Mucosa of rectum (tissue), 2 donors: ENCODE measurements at regions not wholly inside any gene's neighbourhood (a gene's known extent, or its start where the extent isn't known, plus 50 kb on each side); places are given as distances from the start of the nearest gene placed in this dataset.

Experiments
- H3K27ac ChIP-seq, 2 donors: one replicate each; pipeline ENCODE4 v1.7.0; 2013; ENCODE audit warnings: inconsistent platforms in 2 of 2, low read depth in 2 of 2, low read length in 2 of 2
- H3K27me3 ChIP-seq, 2 donors: one replicate each; pipeline ENCODE4 v1.7.0; 2013; ENCODE audit warnings: low read length in 2 of 2; ENCODE audit not compliant: control insufficient read depth in 2 of 2, insufficient read depth in 2 of 2
- H3K36me3 ChIP-seq, 2 donors: one replicate each; pipeline ENCODE4 v1.7.0; 2013; ENCODE audit warnings: low read length in 2 of 2; ENCODE audit not compliant: control insufficient read depth in 2 of 2, insufficient read depth in 2 of 2
- H3K4me1 ChIP-seq, 2 donors: one replicate each; pipeline ENCODE4 v1.7.0; 2013; ENCODE audit warnings: low read length in 2 of 2, mild to moderate bottlenecking in 1 of 2; ENCODE audit not compliant: control insufficient read depth in 2 of 2, insufficient read depth in 2 of 2
- H3K4me3 ChIP-seq, 2 donors: one replicate each; pipeline ENCODE4 v1.7.0; 2013; ENCODE audit warnings: low read length in 2 of 2
- H3K9ac ChIP-seq, 2 donors: one replicate each; pipeline ENCODE4 v1.7.0; 2013; ENCODE audit warnings: low read length in 2 of 2, low read depth in 1 of 2, mild to moderate bottlenecking in 1 of 2
- H3K9me3 ChIP-seq, 2 donors: one replicate each; pipeline ENCODE4 v1.7.0; 2013; ENCODE audit warnings: low read length in 2 of 2; ENCODE audit not compliant: control insufficient read depth in 2 of 2
- donor health status: healthy.
- donor health status: Normal muscosa, but diverticular disease.

DNA sequence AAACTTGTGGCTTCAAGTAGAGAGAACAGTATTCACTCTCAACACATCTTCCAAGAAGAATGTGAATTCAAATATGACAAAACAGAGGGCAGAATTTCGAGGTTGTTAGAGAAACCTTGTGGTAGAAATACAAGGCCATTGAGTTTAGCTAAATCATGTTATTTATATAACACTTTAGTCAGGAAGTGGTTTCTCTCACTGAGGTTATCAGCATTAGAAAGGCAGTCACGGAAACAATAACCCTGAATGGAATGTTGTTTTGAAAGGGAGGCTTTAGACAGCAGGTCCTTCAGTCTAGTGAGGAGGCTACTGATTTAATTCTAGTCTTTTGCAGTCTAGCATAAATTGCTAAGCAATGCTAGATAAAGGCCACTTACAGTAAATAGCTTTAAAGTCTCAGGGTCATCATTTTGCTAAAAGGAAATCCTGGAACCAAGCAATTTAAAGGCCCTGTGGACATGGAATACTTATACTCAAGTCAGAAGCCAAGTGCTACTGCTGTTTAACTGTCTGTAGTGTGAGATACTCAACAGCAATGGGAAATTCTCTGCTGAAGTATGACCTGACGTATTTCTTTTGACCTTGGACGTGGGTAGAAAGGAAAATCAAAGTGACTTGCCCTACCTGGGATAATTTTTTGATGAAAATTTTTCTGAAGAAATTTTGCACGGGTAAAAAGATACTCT, 89.0 kb upstream of the CHODL start:
- Histone ChIP-seq H3K9ac (no peak overlapping the region), H3K27ac (no peak overlapping the region), H3K36me3 (no peaks in the 10 kb centered on the region), H3K4me1 (no peaks in the 10 kb centered on the region), H3K27me3 (no peaks in the 10 kb centered on the region), H3K4me3 (no peak overlapping the region), H3K9me3 (peaks cover 4 to 5% of the 10 kb centered on the region in 2 donors)

GRCh38 chr21:18153063-18153462, 91.6 kb upstream of the CHODL start:
- H3K4me3 ChIP-seq: no peak overlapping the region
- peaks cover 4 to 5% of the 10 kb centered on the region in 2 donors for H3K9me3 ChIP-seq
- H3K4me1 ChIP-seq: no peaks in the 10 kb centered on the region
- H3K9ac ChIP-seq: no peak overlapping the region
- H3K27ac ChIP-seq: no peak overlapping the region
- no peaks in the 10 kb centered on the region for H3K36me3 ChIP-seq
- no peaks in the 10 kb centered on the region for H3K27me3 ChIP-seq

DNA sequence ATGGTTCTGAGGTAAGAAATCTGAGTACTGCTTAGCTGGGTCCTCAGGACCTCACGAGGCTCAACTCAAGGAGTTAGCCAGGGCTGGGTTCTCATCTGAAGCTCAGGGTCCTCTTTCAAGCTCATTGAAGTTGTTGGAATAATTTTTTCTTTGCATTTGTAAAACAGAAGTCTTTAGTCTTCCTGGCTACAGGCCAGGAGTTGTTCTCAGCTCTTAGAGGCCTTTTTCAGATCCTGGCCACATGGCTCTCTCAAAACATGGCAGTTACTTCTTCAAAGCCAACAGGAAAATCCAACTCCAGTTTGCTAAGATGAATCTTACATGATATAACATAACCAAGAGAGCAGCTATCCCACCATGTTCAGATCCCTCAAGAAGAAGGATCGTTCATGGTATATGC, 92.3 kb upstream of the CHODL start:
- Histone ChIP-seq H3K27me3 (no peaks in the 10 kb centered on the region), H3K27ac (no peak overlapping the region), H3K4me3 (no peak overlapping the region), H3K9me3 (peaks cover 4% of the 10 kb centered on the region in 2 donors), H3K36me3 (no peaks in the 10 kb centered on the region), H3K4me1 (no peaks in the 10 kb centered on the region), H3K9ac (no peak overlapping the region)

DNA sequence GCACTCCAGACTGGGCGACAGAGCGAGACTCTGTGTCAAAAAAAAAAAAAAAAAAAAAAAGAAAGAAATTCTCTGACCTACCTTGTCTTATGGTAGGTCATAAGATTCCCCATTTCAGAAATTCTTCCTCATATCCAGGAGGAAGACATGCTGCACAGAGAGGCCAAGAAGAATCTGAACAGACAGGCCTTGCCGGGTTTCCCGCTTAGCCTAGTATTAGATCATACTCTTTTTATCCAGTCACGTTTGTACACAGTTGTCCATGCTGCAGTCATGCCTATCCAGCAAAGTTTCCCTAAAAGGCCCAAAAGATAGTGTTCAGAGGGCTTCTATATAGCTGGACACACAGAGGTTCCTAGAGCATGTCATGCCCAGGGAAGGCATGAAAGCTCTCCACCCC, 93.6 kb upstream of the CHODL start:
- H3K27ac ChIP-seq: no peak overlapping the region
- no peak overlapping the region for H3K9ac ChIP-seq
- H3K9me3 ChIP-seq: no peaks in the 10 kb centered on the region
- H3K27me3 ChIP-seq: no peaks in the 10 kb centered on the region
- no peaks in the 10 kb centered on the region for H3K36me3 ChIP-seq
- H3K4me3 ChIP-seq: no peak overlapping the region
- no peaks in the 10 kb centered on the region for H3K4me1 ChIP-seq

DNA sequence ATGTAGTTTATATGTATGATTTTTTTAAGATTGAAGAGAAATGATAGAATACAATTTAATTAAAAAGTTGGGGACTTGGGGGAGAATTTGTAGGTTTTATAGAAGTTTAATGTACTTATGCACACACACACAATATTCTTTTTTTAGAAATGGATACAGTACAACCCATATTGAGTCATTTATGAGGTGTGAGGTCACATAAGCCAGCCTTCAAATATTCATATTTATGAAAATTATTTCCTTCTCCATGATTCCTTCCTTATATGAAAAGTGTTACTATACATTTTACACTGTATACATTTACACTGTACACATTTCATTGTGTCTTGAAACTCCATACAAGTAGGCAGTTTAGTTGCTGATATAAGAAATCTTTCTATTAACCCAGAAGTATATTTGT, 96.2 kb upstream of the CHODL start:
- H3K36me3 ChIP-seq: no peaks in the 10 kb centered on the region
- no peak overlapping the region for H3K9ac ChIP-seq
- no peaks in the 10 kb centered on the region for H3K9me3 ChIP-seq
- no peak overlapping the region for H3K27ac ChIP-seq
- H3K4me3 ChIP-seq: no peak overlapping the region
- H3K27me3 ChIP-seq: no peaks in the 10 kb centered on the region
- no peaks in the 10 kb centered on the region for H3K4me1 ChIP-seq

GRCh38 chr21:18147678-18148077, 97.0 kb upstream of the CHODL start:
- H3K36me3 ChIP-seq: no peaks in the 10 kb centered on the region
- no peaks in the 10 kb centered on the region for H3K27me3 ChIP-seq
- H3K4me1 ChIP-seq: no peaks in the 10 kb centered on the region
- no peaks in the 10 kb centered on the region for H3K9me3 ChIP-seq
- no peak overlapping the region for H3K27ac ChIP-seq
- no peak overlapping the region for H3K4me3 ChIP-seq
- H3K9ac ChIP-seq: no peak overlapping the region

DNA sequence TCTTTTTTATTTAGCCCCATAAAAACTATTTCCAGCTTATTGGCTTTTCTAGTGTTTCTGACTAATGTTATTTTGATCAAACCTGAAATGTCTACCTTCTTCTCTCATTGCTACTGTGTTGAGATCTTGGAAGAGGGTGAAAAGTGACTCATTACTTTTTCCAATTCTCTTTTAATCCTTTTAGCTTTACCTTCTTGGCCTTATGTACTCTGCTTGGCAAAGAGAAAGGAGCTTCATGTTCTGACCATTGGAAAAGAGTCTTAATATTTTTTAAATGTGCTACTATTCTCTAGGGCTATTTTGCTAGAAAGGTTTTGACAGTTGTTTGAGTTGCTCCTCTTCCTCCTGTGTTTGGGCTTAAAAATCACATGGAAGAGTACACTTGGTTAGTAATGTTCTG, 97.8 kb upstream of the CHODL start:
- H3K9ac ChIP-seq: no peak overlapping the region
- H3K9me3 ChIP-seq: no peaks in the 10 kb centered on the region
- no peaks in the 10 kb centered on the region for H3K27me3 ChIP-seq
- no peak overlapping the region for H3K27ac ChIP-seq
- no peaks in the 10 kb centered on the region for H3K36me3 ChIP-seq
- no peak overlapping the region for H3K4me3 ChIP-seq
- H3K4me1 ChIP-seq: no peaks in the 10 kb centered on the region

- Histone ChIP-seq H3K9ac (no peak overlapping the region), H3K4me1 (no peaks in the 10 kb centered on the region), H3K4me3 (no peak overlapping the region), H3K27ac (no peak overlapping the region), H3K9me3 (no peaks in the 10 kb centered on the region), H3K27me3 (no peaks in the 10 kb centered on the region), H3K36me3 (no peaks in the 10 kb centered on the region)
These were observed 100.3 kb upstream of the CHODL start for GRCh38 chr21:18144339-18144738.

DNA sequence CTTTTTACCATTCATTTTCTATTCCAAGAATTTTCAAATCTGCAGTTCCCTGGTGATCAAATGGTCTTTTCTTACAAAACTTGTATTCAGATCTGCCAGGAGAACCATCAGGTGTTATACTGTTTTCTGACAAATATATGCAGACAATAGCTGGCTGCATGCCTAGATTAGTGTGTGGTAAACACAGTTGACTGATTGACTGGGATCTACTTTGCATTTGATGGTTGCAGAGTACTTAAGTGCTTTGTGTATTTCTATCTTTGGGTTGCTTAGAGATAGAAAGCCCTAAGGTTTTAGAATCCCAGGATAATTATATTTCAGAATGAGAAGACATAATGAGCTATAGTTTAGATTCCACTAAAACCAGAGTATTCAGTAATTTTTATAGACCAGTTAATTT, 102.0 kb upstream of the CHODL start:
- Histone ChIP-seq H3K9ac (no peak overlapping the region), H3K27ac (no peak overlapping the region), H3K36me3 (no peaks in the 10 kb centered on the region), H3K4me1 (no peaks in the 10 kb centered on the region), H3K27me3 (no peaks in the 10 kb centered on the region), H3K9me3 (no peaks in the 10 kb centered on the region), H3K4me3 (no peak overlapping the region)

GRCh38 chr21:18138507-18138906, 106.1 kb upstream of the CHODL start:
- no peak overlapping the region for H3K27ac ChIP-seq
- peaks cover 0 to 2% of the 10 kb centered on the region in 2 donors for H3K9me3 ChIP-seq
- no peaks in the 10 kb centered on the region for H3K27me3 ChIP-seq
- H3K4me3 ChIP-seq: no peak overlapping the region
- H3K36me3 ChIP-seq: no peaks in the 10 kb centered on the region
- H3K9ac ChIP-seq: no peak overlapping the region
- H3K4me1 ChIP-seq: no peaks in the 10 kb centered on the region

DNA sequence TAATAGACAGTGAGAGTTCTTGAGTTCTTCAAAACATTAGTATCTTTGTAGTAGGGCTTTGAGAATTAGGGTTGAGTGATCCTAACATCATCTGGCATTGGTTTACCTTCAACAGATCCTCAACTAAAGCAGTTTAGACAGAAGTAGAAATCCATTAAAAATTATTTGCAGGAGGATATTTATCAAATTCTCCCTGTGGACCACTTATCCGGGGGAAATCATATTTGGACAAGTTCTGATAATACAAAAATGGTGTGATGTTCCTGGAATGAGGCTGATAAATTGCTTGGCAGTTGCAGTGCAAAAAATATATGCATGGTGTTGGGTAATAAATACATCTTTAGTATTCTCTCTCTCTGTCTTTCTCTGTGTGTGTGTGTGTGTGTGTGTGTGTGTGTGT, 115.1 kb upstream of the CHODL start:
- H3K4me3 ChIP-seq: no peak overlapping the region
- no peaks in the 10 kb centered on the region for H3K9me3 ChIP-seq

More for the DNA sequence above, 115.1 kb upstream of the CHODL start:
- no peaks in the 10 kb centered on the region for H3K27me3 ChIP-seq
- H3K4me1 ChIP-seq: no peaks in the 10 kb centered on the region
- no peak overlapping the region for H3K27ac ChIP-seq
- H3K36me3 ChIP-seq: no peaks in the 10 kb centered on the region
- no peak overlapping the region for H3K9ac ChIP-seq
